ENCODE measurements at regions not wholly inside any gene's neighbourhood (a gene's known extent, or its start where the extent isn't known, plus 50 kb on each side); places are given as distances from the start of the nearest gene placed in this dataset.

- H3K27ac ChIP-seq (ENCODE audit: low read depth, low read length): no peak overlapping the region
- peak; percentile 91 for DNase-seq
- Mint-ChIP-seq H3K4me1 (no peaks in the 10 kb centered on the region), H3K36me3 (ENCODE audit: low read depth) (no peaks in the 10 kb centered on the region), H3K9me3 (peaks cover 5% of the 10 kb centered on the region), H3K27me3 (ENCODE audit: insufficient read depth) (no peaks in the 10 kb centered on the region), H3K4me3 (no peak overlapping the region), H3K27ac (no peak overlapping the region)
- H3K36me3 ChIP-seq (ENCODE audit: control insufficient read depth, insufficient read depth, low read length): no peaks in the 10 kb centered on the region
- H3K27me3 ChIP-seq (ENCODE audit: control insufficient read depth, insufficient read depth, low read length, poor library complexity, severe bottlenecking): no peaks in the 10 kb centered on the region
- H3K4me1 ChIP-seq (ENCODE audit: control insufficient read depth, insufficient read depth, low read length): no peaks in the 10 kb centered on the region
- no peak overlapping the region for H3K9ac ChIP-seq (ENCODE audit: extremely low read depth, low read length, poor library complexity, severe bottlenecking)
- no peaks in the 10 kb centered on the region for H3K9me3 ChIP-seq (ENCODE audit: control insufficient read depth, low read length)
- H3K4me3 ChIP-seq (ENCODE audit: low read length): no peak overlapping the region
- 80 to 82% methylated on average over 9 to 12 of the region's 12 CpGs for WGBS, 2 experiments (ENCODE audit: insufficient coverage in 1 of 2, insufficient read length in 1 of 2)
- peak; percentile 88 for TF ChIP-seq CTCF (conservative IDR thresholded peaks at IDR 0.05)
Measured at GRCh38 chr2:125471963-125472362, 1184.0 kb upstream of the GYPC start.

- Histone ChIP-seq H3K4me1 (ENCODE audit: control insufficient read depth, insufficient read depth, low read length) (no peaks in the 10 kb centered on the region), H3K27me3 (ENCODE audit: control insufficient read depth, insufficient read depth, low read length, poor library complexity, severe bottlenecking) (no peaks in the 10 kb centered on the region), H3K9ac (ENCODE audit: extremely low read depth, low read length, poor library complexity, severe bottlenecking) (no peak overlapping the region), H3K36me3 (ENCODE audit: control insufficient read depth, insufficient read depth, low read length) (no peaks in the 10 kb centered on the region), H3K9me3 (ENCODE audit: control insufficient read depth, low read length) (no peaks in the 10 kb centered on the region), H3K27ac (ENCODE audit: low read depth, low read length) (no peak overlapping the region), H3K4me3 (ENCODE audit: low read length) (no peak overlapping the region)
- Mint-ChIP-seq H3K4me3 (no peak overlapping the region), H3K4me1 (no peaks in the 10 kb centered on the region), H3K36me3 (ENCODE audit: low read depth) (no peaks in the 10 kb centered on the region), H3K9me3 (peaks cover 18% of the 10 kb centered on the region), H3K27me3 (ENCODE audit: insufficient read depth) (no peaks in the 10 kb centered on the region), H3K27ac (no peak overlapping the region)
- DNase-seq: no peak
- TF ChIP-seq CTCF (conservative IDR thresholded peaks at IDR 0.05): no peak
- WGBS, 2 experiments (ENCODE audit: insufficient coverage in 1 of 2, insufficient read length in 1 of 2): 88 to 98% methylated on average over 8 to 24 of the region's 24 CpGs
Measured at GRCh38 chr2:125479143-125479636, 1176.8 kb upstream of the GYPC start.

- Histone ChIP-seq H3K36me3 (ENCODE audit: control insufficient read depth, insufficient read depth, low read length) (no peaks in the 10 kb centered on the region), H3K27ac (ENCODE audit: low read depth, low read length) (no peak overlapping the region), H3K9me3 (ENCODE audit: control insufficient read depth, low read length) (no peaks in the 10 kb centered on the region), H3K27me3 (ENCODE audit: control insufficient read depth, insufficient read depth, low read length, poor library complexity, severe bottlenecking) (no peaks in the 10 kb centered on the region), H3K4me1 (ENCODE audit: control insufficient read depth, insufficient read depth, low read length) (no peaks in the 10 kb centered on the region), H3K9ac (ENCODE audit: extremely low read depth, low read length, poor library complexity, severe bottlenecking) (no peak overlapping the region), H3K4me3 (ENCODE audit: low read length) (no peak overlapping the region)
- Mint-ChIP-seq H3K4me3 (no peak overlapping the region), H3K4me1 (no peaks in the 10 kb centered on the region), H3K27ac (no peak overlapping the region), H3K9me3 (no peaks in the 10 kb centered on the region), H3K36me3 (ENCODE audit: low read depth) (no peaks in the 10 kb centered on the region), H3K27me3 (ENCODE audit: insufficient read depth) (no peaks in the 10 kb centered on the region)
- no peak for DNase-seq
- 93 to 100% methylated on average over 2 to 3 of the region's 4 CpGs for WGBS, 2 experiments (ENCODE audit: insufficient coverage in 1 of 2, insufficient read length in 1 of 2)
- TF ChIP-seq CTCF (conservative IDR thresholded peaks at IDR 0.05): no peak
Measured at GRCh38 chr2:125490308-125490707, 1165.7 kb upstream of the GYPC start.
